Thymus (tissue), 11 donors: ENCODE measurements at regions not wholly inside any gene's neighbourhood (a gene's known extent, or its start where the extent isn't known, plus 50 kb on each side); places are given as distances from the start of the nearest gene placed in this dataset.
"Not testable (repeated sequence)": the region's sequence is repeated elsewhere in the genome, so short reads cannot be mapped to it uniquely, and the experiment has no call there.

ENCODE experiments used
- DNase-seq, 9 donors: peaks; one replicate each; pipeline ENCODE4 v3.0.0-alpha.2; 2013; ENCODE audit warnings: low spot score in 9 of 9, low read depth in 6 of 9, missing footprints in 1 of 9
- H3K27ac ChIP-seq, 2 donors: one replicate each; pipeline ENCODE4 v1.5.1; 2013; ENCODE audit warnings: control low read depth in 1 of 2, low read depth in 1 of 2, low read length in 1 of 2, mild to moderate bottlenecking in 1 of 2, moderate library complexity in 1 of 2
- H3K27me3 ChIP-seq, 2 donors: one replicate each; pipeline ENCODE4 v1.5.1; 2013; ENCODE audit warnings: low read length in 1 of 2; ENCODE audit not compliant: control insufficient read depth in 2 of 2, insufficient read depth in 1 of 2
- H3K36me3 ChIP-seq, 2 donors: one replicate each; pipeline ENCODE4 v1.5.1; 2013; ENCODE audit warnings: low read length in 1 of 2, mild to moderate bottlenecking in 1 of 2, moderate library complexity in 1 of 2; ENCODE audit not compliant: control insufficient read depth in 2 of 2, insufficient read depth in 2 of 2
- H3K4me1 ChIP-seq, 2 donors: one replicate each; pipeline ENCODE4 v1.5.1; 2013; ENCODE audit warnings: low read length in 2 of 2; ENCODE audit not compliant: control insufficient read depth in 2 of 2, insufficient read depth in 2 of 2
- H3K4me3 ChIP-seq, 2 donors: one replicate each; pipeline ENCODE4 v1.5.1; 2013; ENCODE audit warnings: low read length in 2 of 2, control low read depth in 1 of 2, mild to moderate bottlenecking in 1 of 2
- H3K9me3 ChIP-seq, 2 donors: one replicate each; pipeline ENCODE4 v1.5.1; 2013; ENCODE audit warnings: low read length in 1 of 2, mild to moderate bottlenecking in 1 of 2; ENCODE audit not compliant: control insufficient read depth in 2 of 2, insufficient read depth in 1 of 2
- WGBS: extraction: QIAGEN DNeasy Blood & Tissue Kit; methylation state at CpG from one replicate; pipeline ENCODE4 v1.1.7; 2013; 5-methylcytosine and 5-hydroxymethylcytosine counted together
- donor health status: healthy.

- not testable (repeated sequence) for H3K4me3 ChIP-seq, H3K27me3 ChIP-seq, DNase-seq, H3K9me3 ChIP-seq, H3K27ac ChIP-seq, H3K4me1 ChIP-seq, H3K36me3 ChIP-seq
- 80% methylated on average over 4 of the region's 4 CpGs for WGBS
Observed at GRCh38 chr1:115502183-115502582, 139.6 kb upstream of the VANGL1 start.

- H3K4me3 ChIP-seq, result no peak overlapping the region
- no peaks in the 10 kb centered on the region for H3K27me3 ChIP-seq
- H3K4me1 ChIP-seq, result no peaks in the 10 kb centered on the region
- DNase-seq, result no peak
- no peak overlapping the region for H3K27ac ChIP-seq
- H3K36me3 ChIP-seq, result no peaks in the 10 kb centered on the region
- H3K9me3 ChIP-seq, result peaks cover 0 to 6% of the 10 kb centered on the region in 2 donors
- 9% methylated on average over 1 of the region's 1 CpG for WGBS
Observed at GRCh38 chr1:115501476-115501875, 140.3 kb upstream of the VANGL1 start.

GRCh38 chr1:115499253-115499652 lies 142.5 kb upstream of the VANGL1 start:
- H3K4me3 ChIP-seq, result no peak overlapping the region
- peaks cover 0 to 6% of the 10 kb centered on the region in 2 donors for H3K9me3 ChIP-seq
- no peaks in the 10 kb centered on the region for H3K4me1 ChIP-seq
- no peak overlapping the region for H3K27ac ChIP-seq
- DNase-seq, result no peak
- no peaks in the 10 kb centered on the region for H3K36me3 ChIP-seq
- 97% methylated on average over 2 of the region's 2 CpGs for WGBS
- H3K27me3 ChIP-seq, result no peaks in the 10 kb centered on the region

DNA sequence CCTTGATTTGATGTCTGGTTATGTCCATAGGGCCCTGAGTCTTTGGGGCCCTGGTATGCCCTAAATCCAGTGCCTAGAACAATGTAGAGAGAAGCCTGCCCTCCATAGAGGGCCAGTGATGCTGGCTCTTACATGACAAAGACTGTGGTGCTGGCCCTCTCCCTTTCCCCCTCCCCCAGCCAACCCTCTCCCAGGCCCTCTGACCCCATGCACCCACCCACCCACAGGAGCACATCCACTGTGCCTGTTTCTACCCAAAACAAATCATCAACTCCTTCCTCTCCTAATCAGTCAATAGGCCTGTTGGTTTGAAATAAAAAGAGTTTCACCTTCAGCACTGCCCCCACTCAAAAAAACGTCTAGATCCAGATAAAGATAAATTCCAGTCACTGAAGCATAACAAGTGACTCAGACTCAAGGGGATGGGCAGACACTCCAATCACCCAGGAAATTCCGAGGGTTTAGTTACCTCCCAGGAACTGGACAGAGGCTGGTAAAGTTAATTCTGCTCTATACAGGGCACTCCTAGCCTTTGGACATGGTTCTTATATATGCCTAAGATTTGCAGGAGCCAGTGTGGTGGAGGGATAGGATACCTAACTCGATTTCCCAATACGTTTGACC lies 144.8 kb upstream of the VANGL1 start:
- H3K27ac ChIP-seq, result no peak overlapping the region
- H3K27me3 ChIP-seq, result no peaks in the 10 kb centered on the region
- H3K4me3 ChIP-seq, result no peak overlapping the region
- no peaks in the 10 kb centered on the region for H3K9me3 ChIP-seq
- H3K4me1 ChIP-seq, result no peaks in the 10 kb centered on the region
- 79% methylated on average over 4 of the region's 4 CpGs for WGBS
- no peaks in the 10 kb centered on the region for H3K36me3 ChIP-seq
- no peak for DNase-seq

DNA sequence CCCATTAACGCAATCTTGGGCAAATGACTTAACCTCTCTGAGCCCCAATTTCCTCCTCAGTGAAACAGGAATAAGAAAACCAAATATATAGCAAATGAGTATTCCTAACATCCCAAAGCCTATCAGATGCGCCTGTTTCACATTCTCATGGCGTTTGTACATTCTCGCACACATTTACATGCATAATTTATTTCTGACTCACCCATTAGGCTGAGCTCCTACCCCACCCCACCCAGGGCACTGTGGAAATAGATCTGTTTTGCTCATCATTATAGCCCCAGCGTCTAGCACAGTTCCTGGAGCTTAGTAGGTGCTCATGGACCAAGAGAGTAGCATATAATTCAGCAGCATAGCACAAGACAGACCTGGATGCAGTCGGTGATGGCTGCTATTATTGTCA lies 146.1 kb upstream of the VANGL1 start:
- no peaks in the 10 kb centered on the region for H3K36me3 ChIP-seq
- no peaks in the 10 kb centered on the region for H3K4me1 ChIP-seq
- DNase-seq, result no peak
- H3K27me3 ChIP-seq, result no peaks in the 10 kb centered on the region
- H3K27ac ChIP-seq, result no peak overlapping the region
- H3K4me3 ChIP-seq, result no peak overlapping the region
- H3K9me3 ChIP-seq, result no peaks in the 10 kb centered on the region
- 96% methylated on average over 6 of the region's 6 CpGs for WGBS

DNA sequence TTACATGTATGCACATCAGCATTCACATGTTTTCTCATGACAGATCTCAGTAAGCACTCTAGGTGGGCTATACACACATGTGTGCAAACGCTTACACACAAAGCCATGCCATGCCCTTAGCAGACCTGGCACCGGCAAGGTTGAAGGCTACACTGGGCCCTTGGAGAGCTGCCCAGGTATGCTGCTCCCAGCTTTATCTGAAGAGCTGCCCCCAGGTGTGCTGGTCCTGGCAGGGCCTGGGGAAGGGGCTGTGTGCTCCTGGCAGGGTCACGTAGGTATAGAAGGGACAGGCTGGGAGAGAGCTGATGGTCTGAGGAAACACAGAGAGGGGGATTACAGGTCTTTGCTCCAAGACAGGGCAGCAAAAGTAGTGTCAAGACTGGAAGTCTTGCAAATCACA lies 146.7 kb upstream of the VANGL1 start:
- Histone ChIP-seq H3K36me3 (no peaks in the 10 kb centered on the region), H3K4me3 (no peak overlapping the region), H3K4me1 (no peaks in the 10 kb centered on the region), H3K27me3 (no peaks in the 10 kb centered on the region), H3K9me3 (no peaks in the 10 kb centered on the region), H3K27ac (no peak overlapping the region)
- no peak for DNase-seq
- 98% methylated on average over 3 of the region's 3 CpGs for WGBS

- no peaks in the 10 kb centered on the region for H3K27me3 ChIP-seq
- no peaks in the 10 kb centered on the region for H3K4me1 ChIP-seq
- H3K9me3 ChIP-seq, result no peaks in the 10 kb centered on the region
- no peak overlapping the region for H3K4me3 ChIP-seq
- H3K36me3 ChIP-seq, result no peaks in the 10 kb centered on the region
- H3K27ac ChIP-seq, result no peak overlapping the region
- DNase-seq, result no peak
- 96% methylated on average over 4 of the region's 4 CpGs for WGBS
Observed at GRCh38 chr1:115493834-115494233, 147.9 kb upstream of the VANGL1 start.

DNA sequence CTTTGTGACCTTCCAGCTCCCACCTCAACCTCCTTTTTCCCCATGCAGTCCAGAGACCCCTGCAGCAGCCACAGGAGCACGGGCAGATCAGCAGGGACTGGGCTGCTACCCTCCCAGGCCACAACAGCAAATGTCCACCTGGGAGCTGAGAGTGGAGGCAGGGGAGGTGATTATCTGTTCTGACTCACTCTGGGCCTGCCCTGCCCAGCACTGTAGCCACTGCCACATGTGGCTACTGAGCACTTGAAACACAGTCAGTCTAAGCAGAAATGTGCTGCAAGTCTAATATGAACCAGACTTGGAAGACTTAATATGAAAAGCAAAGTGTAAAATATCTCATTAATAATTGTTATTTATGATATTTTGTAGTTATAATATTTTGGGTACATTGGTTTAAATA lies 148.9 kb upstream of the VANGL1 start:
- WGBS, result 96% methylated on average over 1 of the region's 1 CpG
- H3K4me1 ChIP-seq, result no peaks in the 10 kb centered on the region
- no peak overlapping the region for H3K4me3 ChIP-seq
- H3K36me3 ChIP-seq, result no peaks in the 10 kb centered on the region
- no peak for DNase-seq
- H3K9me3 ChIP-seq, result no peaks in the 10 kb centered on the region
- no peak overlapping the region for H3K27ac ChIP-seq
- H3K27me3 ChIP-seq, result no peaks in the 10 kb centered on the region

GRCh38 chr1:115492019-115492595 lies 149.7 kb upstream of the VANGL1 start:
- H3K4me3 ChIP-seq, result no peak overlapping the region
- DNase-seq, result no peak
- no peaks in the 10 kb centered on the region for H3K36me3 ChIP-seq
- H3K27ac ChIP-seq, result no peak overlapping the region
- H3K27me3 ChIP-seq, result no peaks in the 10 kb centered on the region
- WGBS, result 92% methylated on average over 4 of the region's 4 CpGs
- H3K9me3 ChIP-seq, result no peaks in the 10 kb centered on the region
- H3K4me1 ChIP-seq, result no peaks in the 10 kb centered on the region
